ENCODE measurements at regions not wholly inside any gene's neighbourhood (a gene's known extent, or its start where the extent isn't known, plus 50 kb on each side); places are given as distances from the start of the nearest gene placed in this dataset.
"Not testable (repeated sequence)": the region's sequence is repeated elsewhere in the genome, so short reads cannot be mapped to it uniquely, and the experiment has no call there.

GRCh38 chr10:65235846-65236245 is 1690.0 kb upstream of the LRRTM3 start:
- Histone ChIP-seq H2AK5ac (ENCODE audit: low read depth, low read length) (no peak overlapping the region), H3K4me2 (ENCODE audit: insufficient read depth, low read length, poor library complexity, severe bottlenecking) (no peak overlapping the region), H4K8ac (ENCODE audit: low read depth, low read length) (no peak overlapping the region), H2BK120ac (ENCODE audit: low read depth, low read length) (no peak overlapping the region), H2BK15ac (ENCODE audit: low read length) (no peak overlapping the region), H3K36me3 (replicated peaks in 1 of 2; ENCODE audit: control insufficient read depth in 2 of 2, insufficient read depth in 2 of 2, low read length in 2 of 2) (no peaks in the 10 kb centered on the region), H3K27me3 (ENCODE audit: control insufficient read depth in 3 of 3, insufficient read depth in 3 of 3, low read depth in 1 of 3, low read length in 3 of 3) (no peaks in the 10 kb centered on the region), H3K9ac (ENCODE audit: low read depth, low read length, poor library complexity) (no peak overlapping the region), H4K91ac (ENCODE audit: low read depth, low read length, poor library complexity) (no peak overlapping the region), H3K79me1 (ENCODE audit: low read depth, low read length) (no peaks in the 10 kb centered on the region), H3K14ac (ENCODE audit: low read length) (no peak overlapping the region), H3K4ac (ENCODE audit: low read length) (no peak overlapping the region), H3K18ac (ENCODE audit: low read length) (no peak overlapping the region), H3K4me1 (ENCODE audit: control insufficient read depth in 2 of 2, insufficient read depth in 1 of 2, low read depth in 1 of 2, low read length in 2 of 2) (peaks cover 0 to 2% of the 10 kb centered on the region in 2 donors), H2BK12ac (ENCODE audit: low read length) (no peak overlapping the region), H2AFZ (ENCODE audit: low read length) (no peak overlapping the region), H3K4me3 (ENCODE audit: low read length in 2 of 2) (no peak overlapping the region), H3K23ac (ENCODE audit: low read depth, low read length, poor library complexity) (no peak overlapping the region), H3K9me3 (replicated peaks in 1 of 2; ENCODE audit: control insufficient read depth in 2 of 2, insufficient read depth in 1 of 2, low read depth in 1 of 2, low read length in 2 of 2) (no peaks in the 10 kb centered on the region), H2BK5ac (ENCODE audit: low read length) (no peak overlapping the region), H3K27ac (replicated peaks; ENCODE audit: low read length) (no peak overlapping the region)
- no peak for DNase-seq (ENCODE audit: low spot score)
- WGBS, 2 donors (ENCODE audit: extremely low coverage in 2 of 2, insufficient read length in 2 of 2, insufficient replicate concordance in 1 of 2): no CpG with 5 or more reads among the region's 2 CpGs

GRCh38 chr10:65265451-65265954 is 1660.3 kb upstream of the LRRTM3 start:
- H3K14ac ChIP-seq (ENCODE audit: low read length): no peak overlapping the region
- H2BK15ac ChIP-seq (ENCODE audit: low read length): no peak overlapping the region
- no peak for DNase-seq (ENCODE audit: low spot score)
- H3K4ac ChIP-seq (ENCODE audit: low read length): no peak overlapping the region
- H2BK120ac ChIP-seq (ENCODE audit: low read depth, low read length): no peak overlapping the region
- no peaks in the 10 kb centered on the region for H3K9me3 ChIP-seq (replicated peaks in 1 of 2; ENCODE audit: control insufficient read depth in 2 of 2, insufficient read depth in 1 of 2, low read depth in 1 of 2, low read length in 2 of 2)
- H3K18ac ChIP-seq (ENCODE audit: low read length): no peak overlapping the region
- H3K27ac ChIP-seq (replicated peaks; ENCODE audit: low read length): no peak overlapping the region
- no CpG with 5 or more reads among the region's 2 CpGs for WGBS, 2 donors (ENCODE audit: extremely low coverage in 2 of 2, insufficient read length in 2 of 2, insufficient replicate concordance in 1 of 2)
- H2AK5ac ChIP-seq (ENCODE audit: low read depth, low read length): no peak overlapping the region
- H3K23ac ChIP-seq (ENCODE audit: low read depth, low read length, poor library complexity): no peak overlapping the region
- no peak overlapping the region for H3K9ac ChIP-seq (ENCODE audit: low read depth, low read length, poor library complexity)
- H4K91ac ChIP-seq (ENCODE audit: low read depth, low read length, poor library complexity): no peak overlapping the region
- H3K27me3 ChIP-seq (ENCODE audit: control insufficient read depth in 3 of 3, insufficient read depth in 3 of 3, low read depth in 1 of 3, low read length in 3 of 3): no peaks in the 10 kb centered on the region
- no peaks in the 10 kb centered on the region for H3K79me1 ChIP-seq (ENCODE audit: low read depth, low read length)
- no peaks in the 10 kb centered on the region for H3K36me3 ChIP-seq (replicated peaks in 1 of 2; ENCODE audit: control insufficient read depth in 2 of 2, insufficient read depth in 2 of 2, low read length in 2 of 2)
- no peak overlapping the region for H2AFZ ChIP-seq (ENCODE audit: low read length)
- H2BK12ac ChIP-seq (ENCODE audit: low read length): no peak overlapping the region
- H3K4me1 ChIP-seq (ENCODE audit: control insufficient read depth in 2 of 2, insufficient read depth in 1 of 2, low read depth in 1 of 2, low read length in 2 of 2): no peaks in the 10 kb centered on the region
- H2BK5ac ChIP-seq (ENCODE audit: low read length): no peak overlapping the region
- no peak overlapping the region for H3K4me2 ChIP-seq (ENCODE audit: insufficient read depth, low read length, poor library complexity, severe bottlenecking)
- H4K8ac ChIP-seq (ENCODE audit: low read depth, low read length): no peak overlapping the region
- H3K4me3 ChIP-seq (ENCODE audit: low read length in 2 of 2): no peak overlapping the region

- not testable (repeated sequence) for H2BK15ac ChIP-seq (ENCODE audit: low read length); H2AK5ac ChIP-seq (ENCODE audit: low read depth, low read length); H3K18ac ChIP-seq (ENCODE audit: low read length); H3K27ac ChIP-seq (replicated peaks; ENCODE audit: low read length); H3K9me3 ChIP-seq (replicated peaks in 1 of 2; ENCODE audit: control insufficient read depth in 2 of 2, insufficient read depth in 1 of 2, low read depth in 1 of 2, low read length in 2 of 2); H2BK120ac ChIP-seq (ENCODE audit: low read depth, low read length); H3K4ac ChIP-seq (ENCODE audit: low read length); H3K14ac ChIP-seq (ENCODE audit: low read length); H2BK12ac ChIP-seq (ENCODE audit: low read length); H3K79me1 ChIP-seq (ENCODE audit: low read depth, low read length); H3K4me3 ChIP-seq (ENCODE audit: low read length in 2 of 2); H3K4me2 ChIP-seq (ENCODE audit: insufficient read depth, low read length, poor library complexity, severe bottlenecking); H3K36me3 ChIP-seq (replicated peaks in 1 of 2; ENCODE audit: control insufficient read depth in 2 of 2, insufficient read depth in 2 of 2, low read length in 2 of 2); H3K9ac ChIP-seq (ENCODE audit: low read depth, low read length, poor library complexity); H2AFZ ChIP-seq (ENCODE audit: low read length); H3K4me1 ChIP-seq (ENCODE audit: control insufficient read depth in 2 of 2, insufficient read depth in 1 of 2, low read depth in 1 of 2, low read length in 2 of 2); H4K8ac ChIP-seq (ENCODE audit: low read depth, low read length); H2BK5ac ChIP-seq (ENCODE audit: low read length); H3K23ac ChIP-seq (ENCODE audit: low read depth, low read length, poor library complexity); H4K91ac ChIP-seq (ENCODE audit: low read depth, low read length, poor library complexity); DNase-seq (ENCODE audit: low spot score)
- peaks cover 0 to 12% (median 0%) of the 10 kb centered on the region in 3 experiments for H3K27me3 ChIP-seq (ENCODE audit: control insufficient read depth in 3 of 3, insufficient read depth in 3 of 3, low read depth in 1 of 3, low read length in 3 of 3)
Observed at GRCh38 chr10:65269551-65269950, 1656.3 kb upstream of the LRRTM3 start.

GRCh38 chr10:65270969-65271368 is 1654.9 kb upstream of the LRRTM3 start:
- no peak overlapping the region for H3K18ac ChIP-seq (ENCODE audit: low read length)
- no peak for DNase-seq (ENCODE audit: low spot score)
- H2BK12ac ChIP-seq (ENCODE audit: low read length): no peak overlapping the region
- H2BK5ac ChIP-seq (ENCODE audit: low read length): no peak overlapping the region
- no peak overlapping the region for H2AFZ ChIP-seq (ENCODE audit: low read length)
- no peaks in the 10 kb centered on the region for H3K79me1 ChIP-seq (ENCODE audit: low read depth, low read length)
- no peaks in the 10 kb centered on the region for H3K9me3 ChIP-seq (replicated peaks in 1 of 2; ENCODE audit: control insufficient read depth in 2 of 2, insufficient read depth in 1 of 2, low read depth in 1 of 2, low read length in 2 of 2)
- no peaks in the 10 kb centered on the region for H3K4me1 ChIP-seq (ENCODE audit: control insufficient read depth in 2 of 2, insufficient read depth in 1 of 2, low read depth in 1 of 2, low read length in 2 of 2)
- no peak overlapping the region for H4K8ac ChIP-seq (ENCODE audit: low read depth, low read length)
- H3K4me2 ChIP-seq (ENCODE audit: insufficient read depth, low read length, poor library complexity, severe bottlenecking): no peak overlapping the region
- H3K23ac ChIP-seq (ENCODE audit: low read depth, low read length, poor library complexity): no peak overlapping the region
- no peak overlapping the region for H3K4me3 ChIP-seq (ENCODE audit: low read length in 2 of 2)
- no peaks in the 10 kb centered on the region for H3K36me3 ChIP-seq (replicated peaks in 1 of 2; ENCODE audit: control insufficient read depth in 2 of 2, insufficient read depth in 2 of 2, low read length in 2 of 2)
- no CpG with 5 or more reads among the region's 10 CpGs for WGBS, 2 donors (ENCODE audit: extremely low coverage in 2 of 2, insufficient read length in 2 of 2, insufficient replicate concordance in 1 of 2)
- H2AK5ac ChIP-seq (ENCODE audit: low read depth, low read length): no peak overlapping the region
- H3K9ac ChIP-seq (ENCODE audit: low read depth, low read length, poor library complexity): no peak overlapping the region
- no peak overlapping the region for H2BK120ac ChIP-seq (ENCODE audit: low read depth, low read length)
- H3K27ac ChIP-seq (replicated peaks; ENCODE audit: low read length): no peak overlapping the region
- H3K27me3 ChIP-seq (ENCODE audit: control insufficient read depth in 3 of 3, insufficient read depth in 3 of 3, low read depth in 1 of 3, low read length in 3 of 3): peaks cover 0 to 12% (median 0%) of the 10 kb centered on the region in 3 experiments
- peak overlapping the region; percentile 49 for H3K14ac ChIP-seq (ENCODE audit: low read length)
- H2BK15ac ChIP-seq (ENCODE audit: low read length): no peak overlapping the region
- no peak overlapping the region for H3K4ac ChIP-seq (ENCODE audit: low read length)
- no peak overlapping the region for H4K91ac ChIP-seq (ENCODE audit: low read depth, low read length, poor library complexity)

Data from neuronal stem cell (in vitro differentiated cells).